COLO668 (cell line): ENCODE measurements at regions not wholly inside any gene's neighbourhood (a gene's known extent, or its start where the extent isn't known, plus 50 kb on each side); places are given as distances from the start of the nearest gene placed in this dataset.
"Not testable (repeated sequence)": the region's sequence is repeated elsewhere in the genome, so short reads cannot be mapped to it uniquely, and the experiment has no call there.

Source experiments
- DNase-seq: peaks from one replicate; lab custom pipeline; 2025; ENCODE audit not compliant: unreplicated experiment; lab: John Stamatoyannopoulos, UW

DNA sequence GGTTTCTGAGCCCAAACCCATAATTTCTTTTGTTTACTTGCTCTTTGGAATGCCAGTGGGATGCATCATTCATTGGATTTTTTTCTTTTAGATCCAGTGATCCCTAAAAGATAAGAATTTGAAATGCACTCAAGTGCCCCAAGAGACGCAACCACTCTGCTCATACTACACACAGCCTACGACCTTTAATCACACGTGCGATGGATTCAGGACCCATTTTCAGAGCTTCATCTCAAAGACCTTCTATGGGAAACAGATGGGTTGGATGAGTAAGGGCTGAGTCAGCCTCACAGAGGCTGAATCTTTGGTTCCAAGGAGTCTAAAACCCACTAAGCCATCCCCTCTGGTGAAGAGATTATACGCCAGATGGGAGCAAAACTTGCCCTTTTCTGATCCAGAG is 265.5 kb upstream of the EXOC2 start:
- DNase-seq, result no peak

DNA sequence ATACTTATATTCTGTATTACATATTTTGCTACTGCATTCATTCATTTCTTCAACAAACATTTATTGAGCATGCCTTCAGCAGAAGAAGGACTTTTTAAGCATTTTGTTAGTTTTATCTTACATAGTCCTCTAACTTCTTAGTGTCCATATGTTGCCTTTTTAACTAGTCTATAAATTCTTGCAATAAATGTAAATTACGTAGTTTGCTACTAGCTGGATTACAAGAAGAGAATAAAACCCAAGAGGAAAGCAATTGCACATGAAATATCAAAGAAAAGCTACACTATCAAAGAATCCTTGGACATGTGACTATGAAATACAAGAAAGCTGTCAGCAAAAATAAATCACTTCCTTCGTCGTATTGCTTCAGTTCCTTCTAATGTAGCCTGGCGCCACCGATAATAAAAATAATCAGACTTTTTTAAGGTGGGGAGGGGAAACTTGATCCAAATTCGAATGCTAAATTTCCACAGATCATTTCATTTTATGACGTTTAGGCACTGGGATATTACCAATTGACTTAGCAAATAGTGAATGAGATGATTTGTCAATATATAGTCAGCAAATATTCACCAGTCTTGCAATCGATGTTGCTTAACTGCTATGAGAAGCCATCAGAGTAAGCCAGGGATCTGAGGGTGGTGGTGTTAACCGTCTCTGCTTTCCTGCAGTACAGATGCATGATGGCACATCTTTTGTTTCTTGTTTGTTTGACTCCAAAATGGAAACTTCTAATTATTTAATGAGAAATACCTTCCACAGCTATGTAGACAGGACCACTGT is 258.7 kb upstream of the EXOC2 start:
- no peak for DNase-seq

DNA sequence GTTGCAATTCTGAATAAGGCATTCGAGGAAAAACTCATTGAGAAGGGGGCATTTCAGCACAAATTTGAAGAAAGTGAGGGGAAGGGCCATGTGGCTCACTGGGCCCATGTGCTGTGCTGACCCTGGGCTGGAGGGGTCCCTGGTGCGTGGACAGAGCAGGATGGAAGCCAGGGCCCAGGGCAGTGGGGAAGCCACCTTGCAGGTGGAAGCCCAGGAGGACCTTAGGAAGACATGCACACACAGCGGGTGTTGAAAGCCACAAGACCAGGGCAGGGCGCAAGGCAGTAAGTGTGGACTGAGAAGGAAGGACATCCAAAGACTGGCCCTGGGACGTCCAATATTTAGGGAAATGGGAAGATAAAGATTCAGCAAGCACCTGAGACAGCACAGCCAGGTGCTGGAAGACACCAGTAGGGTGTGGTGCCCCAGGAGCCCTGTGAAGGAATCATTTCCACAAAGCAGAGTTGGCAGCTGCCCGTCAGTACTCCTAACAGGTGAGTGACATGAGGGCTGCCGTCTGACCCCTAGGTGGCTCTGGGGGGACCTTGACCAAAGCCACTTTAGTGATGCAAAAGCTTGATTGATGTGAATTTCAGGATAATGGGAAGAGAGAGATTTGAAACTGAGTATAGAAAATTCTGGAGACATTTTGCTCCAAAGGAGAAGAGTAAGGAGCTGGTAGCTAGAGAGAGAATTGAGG is 254.4 kb upstream of the EXOC2 start:
- no peak for DNase-seq

DNA sequence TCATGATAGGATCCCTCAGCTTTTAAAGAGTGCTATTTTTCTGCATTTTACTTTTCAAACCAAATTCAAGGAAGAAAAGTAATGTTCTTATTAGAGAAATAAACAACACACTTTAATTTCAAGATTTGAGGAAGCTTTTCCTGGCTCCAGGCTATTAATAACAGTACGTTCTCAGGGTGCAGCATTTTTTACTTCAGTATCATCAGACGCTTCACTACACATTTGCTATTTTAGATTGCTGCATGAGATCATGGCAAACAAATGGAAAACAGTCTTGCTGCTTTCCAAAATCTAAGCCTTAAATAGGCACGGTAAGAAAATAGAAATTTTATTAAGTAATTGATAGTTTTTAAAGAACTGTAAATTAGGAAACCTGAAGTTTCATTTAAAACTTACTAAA is 253.6 kb upstream of the EXOC2 start:
- DNase-seq, result no peak

DNA sequence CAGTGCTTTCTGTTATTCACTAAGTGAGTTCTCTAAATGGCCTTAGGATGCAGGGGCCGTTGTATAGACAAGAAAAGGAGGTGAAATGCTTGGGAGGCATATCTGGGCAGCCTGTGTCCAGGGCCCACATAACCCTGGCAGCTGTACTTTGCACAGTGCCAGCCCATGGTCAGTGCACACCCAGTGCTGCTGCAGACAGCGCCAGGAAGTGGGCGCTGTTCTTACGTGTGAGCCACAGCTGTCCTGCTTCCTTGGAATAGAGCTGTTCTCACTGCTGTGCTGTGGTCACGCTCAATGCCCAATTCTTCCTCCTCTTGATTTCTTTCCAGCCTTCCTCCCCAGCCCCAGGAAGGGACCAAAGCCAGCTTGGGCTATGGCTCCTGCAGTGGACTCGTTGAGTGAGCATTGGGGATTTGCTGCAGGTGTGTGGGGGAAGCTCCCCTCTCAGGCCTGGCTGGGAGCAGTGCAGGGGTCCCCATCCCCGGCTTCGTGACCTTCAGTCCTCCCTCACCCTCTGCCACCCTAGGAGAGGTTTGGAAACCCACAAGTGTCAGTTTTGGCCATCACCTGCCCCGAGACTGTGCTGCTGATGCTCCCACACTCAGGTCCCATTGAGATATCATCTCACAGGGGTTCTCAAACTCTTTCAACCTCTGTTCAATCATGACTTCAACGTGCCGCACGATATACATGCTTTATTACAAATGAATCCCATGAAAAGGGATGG is 246.8 kb upstream of the EXOC2 start:
- DNase-seq, result no peak

DNA sequence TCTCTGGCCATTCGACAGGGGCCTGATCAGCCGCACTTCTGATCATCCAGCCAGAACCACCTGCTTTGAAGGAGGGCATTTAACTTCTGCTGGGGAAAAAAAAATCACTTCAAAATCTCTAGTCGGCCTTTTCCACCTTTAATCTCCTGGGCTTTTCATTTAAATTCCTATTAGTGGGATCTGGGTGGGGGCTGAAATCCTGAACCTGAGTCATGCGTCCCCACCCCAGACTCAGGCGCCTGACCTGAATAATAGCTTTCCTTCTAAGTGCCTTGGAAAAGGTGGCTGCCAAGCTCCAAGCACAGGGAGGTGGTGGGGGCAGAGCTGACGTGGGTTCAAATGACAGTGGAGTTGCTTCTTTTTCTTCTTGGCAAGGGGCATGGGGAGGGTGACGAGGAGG is 246.0 kb upstream of the EXOC2 start:
- DNase-seq, result no peak

DNA sequence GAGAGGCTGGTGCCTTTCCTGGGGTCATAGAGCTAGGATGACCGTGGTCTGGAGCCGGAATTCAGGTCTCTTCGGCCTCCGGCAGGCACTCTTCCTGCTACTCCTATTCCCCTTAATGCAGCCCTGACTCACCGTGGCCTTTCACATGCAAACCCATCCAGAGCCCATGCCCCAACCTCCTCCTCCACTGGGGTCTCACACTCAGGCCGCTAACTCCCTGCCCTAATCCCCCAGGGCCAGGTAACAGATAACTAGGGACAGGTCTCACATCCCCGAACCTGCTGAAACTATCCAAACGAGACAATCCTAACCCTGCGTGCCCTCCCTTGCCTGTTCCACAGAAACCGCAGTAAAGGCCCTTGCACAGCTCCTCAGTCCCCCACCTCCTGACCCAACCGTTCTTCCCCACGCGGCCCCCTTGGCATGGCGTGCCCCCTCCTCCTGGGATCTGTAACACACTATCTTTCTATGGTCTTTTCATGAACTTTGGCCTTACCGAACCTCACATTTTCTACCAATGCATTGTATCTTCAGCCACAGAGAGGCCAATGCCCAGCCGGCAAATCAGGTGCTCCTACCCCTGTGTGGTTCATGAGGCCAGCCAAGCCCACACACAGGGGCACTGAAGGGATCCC is 245.4 kb upstream of the EXOC2 start:
- DNase-seq, result no peak

DNA sequence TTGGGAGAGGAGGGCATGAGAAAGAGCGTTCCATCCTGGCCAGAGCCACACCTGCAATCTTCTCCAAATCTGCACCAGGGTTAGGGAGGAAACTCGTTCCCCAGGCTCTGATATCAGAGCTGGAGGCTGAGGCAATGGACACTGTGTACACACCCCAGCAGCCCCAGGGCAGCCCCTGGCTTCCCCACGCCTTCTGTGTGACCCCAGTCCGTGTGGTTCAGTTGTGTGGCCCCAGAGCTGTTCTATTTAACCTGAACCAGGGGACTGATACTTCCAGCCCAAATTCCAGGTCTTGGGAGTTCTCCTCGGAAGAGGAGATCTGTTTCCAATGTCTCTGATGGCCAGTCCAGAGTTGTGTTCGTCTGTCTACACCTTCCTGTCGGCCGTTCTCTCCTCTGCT is 242.6 kb upstream of the EXOC2 start:
- DNase-seq, result no peak

DNA sequence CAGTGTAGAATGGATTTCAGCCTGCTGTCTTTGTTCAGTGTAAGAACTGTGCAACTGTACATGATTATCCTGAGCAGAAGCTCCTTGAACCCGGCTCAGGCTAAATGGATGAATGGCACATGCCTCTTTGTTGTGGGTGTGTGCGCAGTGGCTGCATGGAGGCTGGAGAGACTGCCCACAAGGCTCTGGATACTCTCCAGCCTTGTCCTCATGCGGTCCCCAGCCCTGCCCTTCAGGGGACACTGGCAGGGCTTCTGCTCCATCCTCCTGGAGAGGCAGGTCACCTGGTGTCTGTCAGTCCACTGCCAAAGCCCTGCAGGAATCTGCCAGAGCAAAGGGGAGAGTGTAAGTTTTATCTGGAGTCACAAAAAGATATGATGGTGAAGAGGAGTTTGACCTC is 241.7 kb upstream of the EXOC2 start:
- DNase-seq, result no peak

DNA sequence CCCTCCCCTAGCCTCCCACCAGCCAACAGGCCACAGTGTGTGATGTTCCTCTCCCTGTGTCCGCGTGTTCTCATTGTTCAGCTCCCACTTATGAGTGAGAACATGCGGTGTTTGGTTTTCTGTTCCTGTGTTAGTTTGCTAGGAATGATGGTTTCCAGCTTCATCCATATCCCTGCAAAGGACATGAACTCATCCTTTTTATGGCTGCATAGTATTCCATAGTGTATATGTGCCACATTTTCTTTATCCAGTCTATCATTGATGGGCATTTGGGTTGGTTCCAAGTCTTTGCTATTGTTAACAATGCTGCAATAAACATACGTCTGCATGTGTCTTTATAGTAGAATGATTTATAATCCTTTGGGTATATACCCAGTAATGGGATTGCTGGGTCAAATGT is 239.0 kb upstream of the EXOC2 start:
- DNase-seq, result not testable (repeated sequence)

DNA sequence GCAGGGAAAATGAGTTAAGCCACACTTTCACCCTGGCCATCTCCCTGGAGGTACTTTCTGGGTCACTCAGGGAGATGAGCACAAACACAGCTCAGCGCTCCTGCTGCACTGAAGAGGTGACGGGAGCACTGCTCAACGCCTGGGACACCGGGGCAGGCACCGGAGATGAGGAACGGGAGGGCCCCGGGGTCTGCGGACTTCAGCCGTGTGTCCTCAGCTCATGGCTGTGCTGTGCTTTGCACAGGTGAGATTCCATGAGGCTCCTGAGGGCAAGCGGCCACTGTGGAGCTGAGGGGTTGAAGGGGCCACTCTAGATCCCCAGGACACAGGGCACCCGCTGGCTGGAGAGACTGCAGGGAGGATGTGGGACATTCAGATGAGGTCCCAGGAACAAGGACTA is 234.2 kb upstream of the EXOC2 start:
- DNase-seq, result no peak

DNA sequence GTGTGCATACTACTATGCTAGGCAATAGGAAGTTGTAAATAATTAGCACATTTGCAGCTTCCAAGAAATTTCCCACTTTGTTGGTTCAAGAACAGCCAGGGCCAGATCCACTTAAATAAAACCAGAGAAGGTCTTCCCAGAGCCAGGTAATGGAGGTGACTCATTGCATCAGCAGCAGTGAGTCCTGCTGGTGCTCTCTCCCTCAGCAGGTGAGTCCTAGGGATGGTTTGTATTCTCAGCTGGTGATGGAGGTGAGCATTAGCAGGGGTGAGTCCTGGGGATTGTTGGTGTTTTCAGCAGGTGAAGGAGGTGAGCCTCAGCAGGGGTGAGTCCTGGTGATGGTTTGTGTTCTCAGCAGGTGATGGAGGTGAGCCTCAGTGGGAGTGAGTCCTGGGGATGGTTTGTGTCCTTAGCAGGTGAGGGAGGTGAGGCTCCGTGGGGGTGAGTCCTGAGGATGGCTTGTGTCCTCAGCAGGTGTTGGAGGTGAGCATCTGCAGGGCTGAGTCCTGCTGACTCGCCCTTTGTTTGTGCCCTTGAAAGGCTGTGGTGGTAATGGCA is 232.8 kb upstream of the EXOC2 start:
- DNase-seq, result no peak

DNA sequence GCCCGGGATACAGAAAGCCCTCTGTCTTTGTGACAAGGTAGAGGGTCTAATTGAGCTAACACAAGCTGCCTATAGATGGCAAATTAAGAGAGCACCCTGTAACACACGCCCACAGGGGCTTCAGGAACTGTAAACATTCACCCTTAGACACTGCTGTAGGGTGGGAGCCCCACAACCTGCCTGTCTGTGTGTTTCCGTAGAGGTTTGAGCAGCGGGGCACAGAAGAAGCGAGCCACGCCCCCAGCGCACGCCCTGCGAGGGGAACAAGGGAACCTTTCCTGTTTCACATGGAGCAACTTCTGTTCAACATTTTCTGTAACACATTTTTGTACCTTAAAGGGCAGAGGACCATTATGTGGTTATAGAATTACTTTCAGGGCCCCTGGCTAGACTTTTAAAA is 231.7 kb upstream of the EXOC2 start:
- no peak for DNase-seq

DNA sequence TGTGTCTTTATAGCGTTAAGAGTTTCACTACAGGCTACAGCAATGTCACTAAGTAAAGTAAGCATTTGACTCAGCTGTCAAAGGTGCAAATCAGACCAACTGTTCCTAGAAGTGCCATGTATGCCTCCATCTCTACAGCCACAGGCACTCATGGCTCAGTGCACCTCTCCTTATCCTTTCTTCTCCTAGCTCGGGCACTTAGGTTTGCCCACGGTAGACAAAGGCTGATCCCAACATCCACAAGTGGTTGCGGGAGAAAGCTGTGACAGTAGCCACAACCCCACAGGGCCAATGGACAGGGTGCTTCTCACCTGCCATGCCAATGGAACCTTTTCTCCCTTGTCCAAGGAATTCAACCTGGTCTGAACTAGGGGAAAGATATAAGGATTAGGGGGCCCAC is 228.5 kb upstream of the EXOC2 start:
- no peak for DNase-seq

DNA sequence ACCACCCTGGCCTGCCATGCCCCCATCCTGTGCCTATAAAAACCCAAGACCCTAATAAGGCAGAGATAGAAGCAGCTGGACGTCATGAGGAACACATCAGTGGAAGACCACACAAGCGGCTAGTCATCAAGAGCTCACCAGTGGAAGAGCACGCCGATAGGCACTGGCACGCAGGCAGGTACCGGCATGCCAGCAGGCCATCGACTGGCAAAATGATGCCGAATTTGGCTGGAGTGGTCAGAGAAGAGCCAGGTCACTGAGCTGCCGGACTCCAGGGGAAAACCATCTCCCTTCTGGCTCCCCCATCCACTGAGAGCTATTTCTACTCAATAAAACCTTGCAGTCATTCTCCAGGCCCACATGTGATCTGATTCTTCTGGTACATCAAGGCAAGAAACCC is 227.6 kb upstream of the EXOC2 start:
- no peak for DNase-seq

DNA sequence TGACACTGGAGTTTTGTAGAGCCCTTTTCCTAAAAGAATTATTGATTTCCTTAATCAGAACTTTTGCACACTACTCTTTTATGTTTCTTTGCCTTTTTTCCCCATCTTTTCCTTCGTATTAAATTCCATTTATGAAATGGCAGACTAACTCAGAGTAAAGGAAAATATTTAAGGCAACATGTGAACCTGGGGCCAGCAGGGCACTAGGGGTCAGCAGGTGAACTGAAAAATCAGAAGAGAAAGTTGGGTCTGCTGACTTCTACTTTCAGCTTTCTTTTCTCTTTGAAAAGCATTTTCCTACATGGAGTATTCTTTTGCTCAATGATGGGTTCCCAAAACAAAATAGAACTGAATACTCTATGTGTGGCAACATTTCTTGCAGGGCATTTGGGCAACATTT is 226.6 kb upstream of the EXOC2 start:
- DNase-seq, result no peak

DNA sequence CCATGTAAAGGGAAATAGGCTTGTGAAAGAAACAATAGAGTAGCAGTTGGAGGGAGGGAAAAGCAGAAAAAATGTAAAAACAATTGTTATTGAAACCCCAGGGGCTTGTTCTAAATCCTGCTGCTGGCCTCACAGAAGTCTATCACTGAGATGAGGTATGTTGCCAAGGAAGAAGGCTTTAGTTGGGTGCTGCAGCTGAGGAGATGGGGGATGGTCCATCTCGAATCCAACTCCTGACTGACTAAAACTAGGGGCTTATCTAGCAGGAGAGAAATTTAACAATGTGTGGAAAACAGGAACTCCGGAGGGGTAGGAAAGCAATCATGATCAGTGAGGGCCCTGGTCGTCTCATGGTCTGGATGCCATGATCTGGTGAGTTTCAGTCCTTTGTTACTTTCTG is 225.0 kb upstream of the EXOC2 start:
- DNase-seq, result no peak

DNA sequence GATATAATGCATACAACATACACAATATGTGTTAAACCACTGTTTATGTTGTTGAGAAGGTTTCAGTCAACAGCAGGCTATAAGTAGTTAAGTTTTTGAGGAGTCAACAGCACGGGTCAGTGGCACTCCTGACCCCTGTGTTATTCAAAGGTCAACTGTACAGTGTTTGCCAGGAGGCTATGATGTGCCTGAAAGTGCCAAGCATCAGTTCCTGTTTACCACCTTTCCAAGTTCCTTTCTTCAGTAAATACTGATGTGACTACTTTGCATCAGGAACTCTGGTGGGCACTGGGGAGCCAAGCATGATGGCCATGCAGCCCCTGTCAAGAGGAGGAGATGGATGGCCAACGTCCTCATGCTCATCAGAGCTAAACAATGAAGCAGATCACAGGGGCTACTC is 224.4 kb upstream of the EXOC2 start:
- no peak for DNase-seq

DNA sequence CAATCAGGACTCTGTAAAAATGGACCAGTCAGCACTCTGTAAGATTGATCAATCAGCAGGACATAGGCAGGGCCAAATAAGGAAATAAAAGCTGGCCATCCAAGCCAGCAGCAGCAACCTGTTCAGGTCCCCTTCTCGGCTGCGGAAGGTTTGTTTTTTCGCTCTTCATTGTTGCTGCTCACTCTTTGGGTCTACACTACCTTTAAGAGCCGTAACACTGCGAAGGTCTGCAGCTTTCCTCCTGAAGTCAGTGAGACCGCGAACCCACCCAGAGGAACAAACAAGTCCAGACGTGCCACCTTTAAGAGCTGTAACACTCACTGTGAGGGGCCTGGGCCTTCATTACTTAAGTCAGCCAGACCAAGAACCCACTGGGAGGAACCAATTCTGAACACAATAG is 223.2 kb upstream of the EXOC2 start:
- DNase-seq, result no peak

DNA sequence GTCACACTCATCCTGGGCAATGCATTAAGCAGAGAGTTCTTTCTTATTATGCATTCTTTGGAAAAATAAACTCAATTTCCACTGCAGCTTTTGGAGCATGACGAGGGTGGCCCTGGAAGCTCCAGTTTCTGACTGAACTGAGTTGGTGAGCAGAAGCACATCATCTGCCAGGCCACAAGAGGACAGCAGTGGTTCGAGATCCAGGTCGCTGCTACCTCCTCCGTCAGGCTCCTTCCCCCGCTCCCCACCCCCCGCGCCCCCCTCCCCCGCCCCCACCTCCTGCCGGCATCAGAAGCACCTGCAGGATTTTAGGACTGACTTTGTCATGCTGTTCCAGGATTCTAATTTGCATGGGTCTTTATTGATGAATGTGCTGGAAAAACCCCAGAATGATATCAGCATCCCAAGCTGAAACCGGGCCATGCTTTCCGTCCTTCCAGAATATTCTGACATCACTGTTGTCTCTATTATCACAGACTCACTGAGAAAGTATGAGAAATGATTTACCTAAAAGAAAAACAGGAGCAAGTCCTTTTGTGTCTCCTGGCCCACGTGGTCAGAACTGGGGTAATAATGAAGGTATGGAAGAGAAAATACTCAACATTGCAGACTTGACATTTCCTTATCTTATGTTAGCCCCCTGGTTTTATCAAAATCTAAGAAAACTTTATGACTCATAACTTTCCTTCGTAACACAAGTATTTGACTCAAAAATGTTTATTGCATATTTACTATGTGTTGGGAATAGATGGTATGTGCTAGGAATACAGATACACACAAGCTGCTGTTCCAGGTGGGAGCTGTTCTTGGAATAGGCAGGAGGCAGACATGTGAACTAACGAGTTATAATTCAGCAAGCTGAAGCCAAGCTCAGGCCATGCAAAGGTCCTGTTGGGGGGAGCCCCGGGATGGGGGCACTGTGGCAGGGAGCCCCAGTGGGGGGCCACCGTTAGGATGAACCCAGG is 220.2 kb upstream of the EXOC2 start:
- no peak for DNase-seq
